ENCODE measurements at regions not wholly inside any gene's neighbourhood (a gene's known extent, or its start where the extent isn't known, plus 50 kb on each side); places are given as distances from the start of the nearest gene placed in this dataset.

DNA sequence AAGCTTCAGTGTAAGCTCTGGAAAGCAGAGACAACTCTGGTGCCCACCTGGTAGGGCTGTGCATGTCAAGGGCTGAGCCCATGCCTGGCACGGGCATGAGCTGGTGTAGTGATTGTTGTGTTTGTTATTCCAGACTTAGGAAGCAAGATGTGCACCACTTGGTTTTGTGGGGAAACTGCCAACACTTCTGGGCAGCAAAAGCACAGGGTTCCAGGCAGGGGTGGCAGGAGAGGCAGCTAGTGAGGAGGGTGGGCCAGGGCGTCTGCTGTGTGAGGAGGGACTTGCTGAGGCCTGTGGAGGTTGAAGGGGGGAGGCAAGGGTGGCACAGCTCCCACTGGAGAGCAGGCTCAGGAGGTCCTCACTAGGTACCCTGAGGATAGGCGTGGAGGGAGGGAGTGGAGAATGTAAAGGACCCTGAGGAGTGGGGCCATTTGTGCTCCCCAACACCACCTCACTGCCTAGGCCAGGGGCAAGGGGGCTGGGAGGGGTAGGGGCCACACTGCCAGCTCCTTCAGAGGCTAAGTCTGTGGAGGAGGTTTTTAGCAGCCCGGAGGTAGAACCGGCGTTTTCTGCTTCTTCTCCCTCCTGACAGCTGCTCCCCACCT, 104.0 kb upstream of the POU3F3 start:
- no peak for TF ChIP-seq CTCF (IDR thresholded peaks at IDR 0.05; ENCODE audit: low read depth, low read length, missing control alignments)
- no peak for DNase-seq (ENCODE audit: low read depth)
- no peak overlapping the region for H3K4me3 ChIP-seq (ENCODE audit: low read depth, low read length)
- in situ Hi-C loops (cut with HindIII; ENCODE audit: low sequenced_read_pairs): no loop called here

DNA sequence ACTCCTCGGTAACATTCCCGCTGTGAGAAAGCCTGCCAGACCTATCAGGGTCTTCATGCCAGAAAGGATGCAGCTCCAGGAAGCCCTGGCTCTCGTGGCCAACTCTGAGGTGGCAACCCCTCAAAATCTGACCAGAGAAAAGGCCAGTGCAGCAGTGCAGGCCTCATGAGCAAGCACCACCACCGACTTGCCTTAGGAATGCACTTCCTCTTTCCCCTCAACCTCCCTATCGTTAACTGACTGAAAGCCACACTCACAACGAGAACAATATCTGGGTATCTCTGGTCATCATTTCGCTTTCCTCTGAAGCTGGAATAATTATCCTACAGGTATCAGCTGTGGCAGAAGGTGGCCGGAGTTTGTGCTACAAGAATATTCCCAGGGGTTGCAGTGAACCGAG, 101.4 kb upstream of the POU3F3 start:
- DNase-seq (ENCODE audit: low read depth): no peak
- no peak for TF ChIP-seq CTCF (IDR thresholded peaks at IDR 0.05; ENCODE audit: low read depth, low read length, missing control alignments)
- in situ Hi-C loops (cut with HindIII; ENCODE audit: low sequenced_read_pairs): no loop called here

GRCh38 chr2:104755026-104755878, 98.7 kb upstream of the POU3F3 start:
- no peak for TF ChIP-seq CTCF (IDR thresholded peaks at IDR 0.05; ENCODE audit: low read depth, low read length, missing control alignments)
- H3K4me3 ChIP-seq (ENCODE audit: low read depth, low read length): no peak overlapping the region
- in situ Hi-C loops (cut with HindIII; ENCODE audit: low sequenced_read_pairs): no loop called here
- no peak for DNase-seq (ENCODE audit: low read depth)

More for the DNA sequence above, 101.4 kb upstream of the POU3F3 start:
- H3K4me3 ChIP-seq (ENCODE audit: low read depth, low read length): no peak overlapping the region

DNA sequence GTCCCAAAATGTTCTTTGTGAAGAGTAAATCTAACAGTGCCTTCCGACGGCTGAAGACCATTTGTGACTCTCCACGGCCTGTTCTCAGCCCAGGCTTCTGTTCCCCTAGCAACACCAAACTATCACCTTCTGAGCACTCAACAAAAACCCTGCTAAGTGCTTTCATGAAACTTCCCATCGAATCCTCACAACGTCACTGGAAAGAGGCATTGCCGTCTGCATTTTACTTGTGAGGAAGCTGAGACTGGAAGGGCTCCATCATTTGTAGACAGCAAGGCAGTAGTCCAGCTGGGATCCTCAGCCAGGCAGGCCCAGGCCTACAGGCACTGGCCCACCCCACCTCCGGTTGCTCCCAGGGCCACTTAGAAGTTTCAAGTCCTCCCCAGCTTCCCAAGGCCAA, 97.8 kb upstream of the POU3F3 start:
- TF ChIP-seq CTCF (IDR thresholded peaks at IDR 0.05; ENCODE audit: low read depth, low read length, missing control alignments): no peak
- in situ Hi-C loops (cut with HindIII; ENCODE audit: low sequenced_read_pairs): no loop called here
- no peak overlapping the region for H3K4me3 ChIP-seq (ENCODE audit: low read depth, low read length)
- DNase-seq (ENCODE audit: low read depth): no peak

DNA sequence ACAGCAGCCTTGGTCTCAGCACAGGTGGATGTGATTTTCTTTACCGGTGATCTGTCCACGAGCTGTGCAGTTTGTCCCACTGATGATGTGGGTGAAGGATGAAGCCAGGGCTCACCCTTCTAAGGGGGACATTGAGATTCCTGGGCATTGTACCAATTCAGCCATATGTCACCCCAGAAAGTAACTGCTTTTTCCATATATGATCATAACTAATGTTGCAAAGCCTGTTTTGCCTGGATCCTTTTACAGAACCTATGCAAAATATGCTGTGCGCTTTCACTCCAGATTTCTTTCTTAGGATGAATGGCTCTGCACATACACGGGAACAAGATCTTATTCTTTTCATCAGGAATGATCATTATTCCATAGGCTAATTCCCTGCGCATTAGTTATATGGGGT, 96.9 kb upstream of the POU3F3 start:
- TF ChIP-seq CTCF (IDR thresholded peaks at IDR 0.05; ENCODE audit: low read depth, low read length, missing control alignments): no peak
- no peak overlapping the region for H3K4me3 ChIP-seq (ENCODE audit: low read depth, low read length)
- DNase-seq (ENCODE audit: low read depth): no peak
- in situ Hi-C loops (cut with HindIII; ENCODE audit: low sequenced_read_pairs): no loop called here

DNA sequence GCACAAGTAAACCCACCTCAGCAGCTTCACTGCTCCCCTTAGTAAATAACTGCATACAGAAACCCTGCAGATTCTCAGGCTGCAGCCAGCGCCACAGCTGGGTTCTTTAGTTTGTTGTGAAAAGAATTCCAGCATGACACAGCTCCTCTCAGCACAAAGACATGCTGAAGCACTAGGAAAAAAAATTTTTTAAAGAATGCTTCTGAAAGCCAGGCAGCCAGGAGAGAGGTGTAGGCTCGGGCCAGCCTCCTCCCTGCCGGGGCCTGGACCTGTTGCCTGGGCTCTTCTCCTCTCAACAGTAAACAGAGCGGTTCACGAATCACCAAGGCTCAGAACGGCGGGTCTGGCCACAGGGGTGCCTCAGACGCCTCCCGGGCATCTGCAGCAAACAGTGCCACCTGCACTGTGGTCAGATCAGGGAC, 95.7 kb upstream of the POU3F3 start:
- DNase-seq (ENCODE audit: low read depth): peak; percentile 79
- in situ Hi-C loops (cut with HindIII; ENCODE audit: low sequenced_read_pairs): no loop called here
- H3K4me3 ChIP-seq (ENCODE audit: low read depth, low read length): no peak overlapping the region
- no peak for TF ChIP-seq CTCF (IDR thresholded peaks at IDR 0.05; ENCODE audit: low read depth, low read length, missing control alignments)

All from astrocyte of the cerebellum (primary cell).